Skeletal muscle tissue (tissue), 3 donors: ENCODE measurements at regions not wholly inside any gene's neighbourhood (a gene's known extent, or its start where the extent isn't known, plus 50 kb on each side); places are given as distances from the start of the nearest gene placed in this dataset.

Experiments
- H3K27ac ChIP-seq: one replicate; pipeline ENCODE4 v1.7.0; 2013; ENCODE audit warnings: mild to moderate bottlenecking, low read depth, low read length, inconsistent platforms
- H3K27me3 ChIP-seq, 3 donors: one replicate each; pipeline ENCODE4 v1.7.0; 2013; ENCODE audit warnings: low read length in 3 of 3; ENCODE audit not compliant: control insufficient read depth in 3 of 3, insufficient read depth in 3 of 3
- H3K36me3 ChIP-seq, 3 donors: one replicate each; pipeline ENCODE4 v1.7.0; 2013; ENCODE audit warnings: low read length in 3 of 3; ENCODE audit not compliant: control insufficient read depth in 3 of 3, insufficient read depth in 3 of 3
- H3K4me1 ChIP-seq, 3 donors: one replicate each; pipeline ENCODE4 v1.7.0; 2013; ENCODE audit warnings: low read length in 3 of 3, mild to moderate bottlenecking in 3 of 3; ENCODE audit not compliant: control insufficient read depth in 3 of 3, insufficient read depth in 3 of 3
- H3K4me3 ChIP-seq, 3 donors: one replicate each; pipeline ENCODE4 v1.7.0; 2013; ENCODE audit warnings: low read length in 3 of 3
- H3K9ac ChIP-seq, 3 donors: one replicate each; pipeline ENCODE4 v1.7.0; 2013; ENCODE audit warnings: low read length in 3 of 3, mild to moderate bottlenecking in 3 of 3, moderate library complexity in 2 of 3, low read depth in 1 of 3
- H3K9me3 ChIP-seq, 3 donors: one replicate each; pipeline ENCODE4 v1.7.0; 2013; ENCODE audit warnings: low read length in 3 of 3; ENCODE audit not compliant: control insufficient read depth in 3 of 3
- donor health status: Osteomylitis.

DNA sequence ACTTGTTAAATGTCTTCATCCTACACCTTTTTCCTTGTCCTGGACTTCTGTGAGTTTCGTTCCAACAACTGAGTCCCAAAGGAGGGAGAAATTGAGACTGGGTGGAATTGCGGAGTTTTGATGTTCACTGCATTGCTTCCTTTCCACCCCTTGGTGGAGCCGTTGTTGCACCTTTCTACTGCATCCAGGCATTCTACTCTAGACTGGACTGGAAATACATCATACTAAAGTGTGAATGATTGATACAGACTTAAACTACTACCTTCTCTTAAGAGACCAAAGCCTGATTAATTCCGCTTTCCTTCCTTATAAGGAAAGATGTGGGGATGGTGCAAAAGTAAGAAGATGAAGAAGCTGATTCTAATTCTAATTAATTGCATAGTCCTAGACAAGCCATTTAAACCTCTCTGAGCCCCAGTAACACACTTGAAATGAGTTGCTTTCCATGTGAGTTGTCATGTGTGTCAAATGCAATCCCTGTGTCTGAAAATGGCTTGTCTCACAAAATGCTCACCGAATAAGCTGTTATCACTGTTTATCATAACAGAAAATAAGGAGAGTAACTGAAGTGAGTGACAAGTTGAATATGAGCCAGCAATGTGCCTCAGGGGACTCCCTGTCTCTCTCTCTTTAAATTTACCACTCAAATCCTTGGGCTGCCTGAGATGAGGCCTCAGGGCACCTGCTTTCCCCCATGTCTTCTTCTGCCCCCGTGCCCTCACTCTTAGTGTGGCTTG is 338.3 kb upstream of the CHD6 start:
- no peaks in the 10 kb centered on the region for H3K9me3 ChIP-seq
- H3K4me1 ChIP-seq = no peaks in the 10 kb centered on the region
- no peak overlapping the region for H3K27ac ChIP-seq
- no peak overlapping the region for H3K4me3 ChIP-seq
- H3K9ac ChIP-seq = no peak overlapping the region
- peaks cover 0 to 5% (median 0%) of the 10 kb centered on the region in 3 donors for H3K27me3 ChIP-seq
- no peaks in the 10 kb centered on the region for H3K36me3 ChIP-seq

GRCh38 chr20:41952166-41952565 is 334.0 kb upstream of the CHD6 start:
- H3K27me3 ChIP-seq = no peaks in the 10 kb centered on the region
- no peak overlapping the region for H3K9ac ChIP-seq
- no peak overlapping the region for H3K4me3 ChIP-seq
- H3K27ac ChIP-seq = no peak overlapping the region
- H3K36me3 ChIP-seq = no peaks in the 10 kb centered on the region
- no peaks in the 10 kb centered on the region for H3K9me3 ChIP-seq
- H3K4me1 ChIP-seq = no peaks in the 10 kb centered on the region

DNA sequence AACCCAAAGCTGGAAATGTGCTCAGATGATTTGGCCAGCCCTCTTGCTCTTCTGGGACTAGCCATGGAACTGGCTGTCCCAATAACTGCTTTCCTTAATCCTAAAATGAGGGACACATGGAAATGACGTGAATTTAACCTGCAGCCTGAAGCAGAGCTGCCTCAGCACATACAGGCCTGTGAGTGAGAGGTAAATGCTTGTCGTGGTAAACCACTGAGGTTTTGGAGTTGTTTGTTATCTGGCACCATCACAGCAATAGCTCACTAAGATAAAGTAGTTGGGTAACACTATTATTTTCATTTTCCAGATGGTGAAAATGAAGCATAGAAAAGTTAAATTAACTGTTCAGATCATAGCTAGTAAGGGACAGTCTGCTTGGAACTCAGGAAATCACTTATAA is 333.4 kb upstream of the CHD6 start:
- H3K4me1 ChIP-seq = no peaks in the 10 kb centered on the region
- no peaks in the 10 kb centered on the region for H3K27me3 ChIP-seq

GRCh38 chr20:41939659-41940058 is 321.5 kb upstream of the CHD6 start:
- Histone ChIP-seq H3K9me3 (no peaks in the 10 kb centered on the region), H3K4me3 (no peak overlapping the region), H3K27me3 (no peaks in the 10 kb centered on the region), H3K27ac (no peak overlapping the region), H3K9ac (no peak overlapping the region), H3K36me3 (no peaks in the 10 kb centered on the region), H3K4me1 (no peaks in the 10 kb centered on the region)

More for the DNA sequence above, 333.4 kb upstream of the CHD6 start:
- Histone ChIP-seq H3K9ac (no peak overlapping the region), H3K4me3 (no peak overlapping the region), H3K9me3 (no peaks in the 10 kb centered on the region), H3K27ac (no peak overlapping the region), H3K36me3 (no peaks in the 10 kb centered on the region)

GRCh38 chr20:41938353-41938752 is 320.2 kb upstream of the CHD6 start:
- no peak overlapping the region for H3K4me3 ChIP-seq
- H3K9me3 ChIP-seq = no peaks in the 10 kb centered on the region
- H3K9ac ChIP-seq = no peak overlapping the region
- H3K27ac ChIP-seq = no peak overlapping the region
- H3K36me3 ChIP-seq = no peaks in the 10 kb centered on the region
- no peaks in the 10 kb centered on the region for H3K27me3 ChIP-seq
- no peaks in the 10 kb centered on the region for H3K4me1 ChIP-seq

DNA sequence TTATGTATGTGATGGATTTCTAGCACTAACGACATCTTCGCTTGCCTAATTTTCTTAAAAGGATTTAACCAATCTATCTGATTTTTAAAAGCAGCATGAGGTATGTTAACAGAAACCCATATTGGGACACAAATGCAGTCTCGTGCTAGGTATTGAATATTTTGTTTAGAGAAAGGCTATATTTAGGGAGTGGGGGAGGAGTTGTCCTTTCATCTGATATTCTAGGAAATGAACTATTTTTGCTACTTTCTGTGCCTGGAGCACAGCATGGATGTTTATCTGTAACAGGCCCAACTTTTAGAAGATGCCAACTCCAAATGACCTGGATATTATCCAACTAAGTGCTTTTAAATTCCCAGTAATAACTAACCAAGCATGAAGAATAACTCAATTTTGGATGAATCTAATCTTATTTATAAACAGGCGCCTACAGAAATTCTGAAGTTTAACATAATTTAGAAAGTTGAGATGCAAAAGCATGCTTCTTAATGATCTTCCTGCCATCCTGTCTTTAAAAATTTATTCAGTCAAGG is 317.1 kb upstream of the CHD6 start:
- no peak overlapping the region for H3K9ac ChIP-seq
- no peaks in the 10 kb centered on the region for H3K36me3 ChIP-seq
- no peak overlapping the region for H3K4me3 ChIP-seq
- no peaks in the 10 kb centered on the region for H3K27me3 ChIP-seq
- no peaks in the 10 kb centered on the region for H3K9me3 ChIP-seq
- no peaks in the 10 kb centered on the region for H3K4me1 ChIP-seq
- H3K27ac ChIP-seq = no peak overlapping the region

DNA sequence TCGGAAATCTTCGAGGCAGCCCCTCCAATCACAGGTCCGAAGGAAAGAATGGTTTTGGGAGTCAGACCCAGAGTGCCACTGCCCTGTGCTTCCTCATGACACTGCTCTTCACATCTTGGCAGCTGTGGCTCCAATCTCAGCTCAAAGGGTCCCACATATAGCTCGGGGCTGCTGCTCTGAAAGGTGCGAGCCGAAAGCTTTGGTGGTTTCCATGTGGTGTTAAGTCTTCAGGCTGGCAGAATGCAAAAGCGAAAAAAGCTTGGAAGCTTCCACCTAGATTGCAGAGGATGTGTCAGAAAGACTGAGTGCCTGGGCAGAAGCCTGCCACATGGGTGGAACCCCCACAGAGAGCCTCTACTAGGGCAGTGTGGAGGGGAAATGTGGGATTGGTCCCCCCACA is 314.3 kb upstream of the CHD6 start:
- Histone ChIP-seq H3K4me1 (no peaks in the 10 kb centered on the region), H3K27me3 (peaks cover 0 to 6% (median 0%) of the 10 kb centered on the region in 3 donors), H3K36me3 (no peaks in the 10 kb centered on the region), H3K27ac (no peak overlapping the region), H3K9ac (no peak overlapping the region), H3K9me3 (no peaks in the 10 kb centered on the region), H3K4me3 (no peak overlapping the region)

DNA sequence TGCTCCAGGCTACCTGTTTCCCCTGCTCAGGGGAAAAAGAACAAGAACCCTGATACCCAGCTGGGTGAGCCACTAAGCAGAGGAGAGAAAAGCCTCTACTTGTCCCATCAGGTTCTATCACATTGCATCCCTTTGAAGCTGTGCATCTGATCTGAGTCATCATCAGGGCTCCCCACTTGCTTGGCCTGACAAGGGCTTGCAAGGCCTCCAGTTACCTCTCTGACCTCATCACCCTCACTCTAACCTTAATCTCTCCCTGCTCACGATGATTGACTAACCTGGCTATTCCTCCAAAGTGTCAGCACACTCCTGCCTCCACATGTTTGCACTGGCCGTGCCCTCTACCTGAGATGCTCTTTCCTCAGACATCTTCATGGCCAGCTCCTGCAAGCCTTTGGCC is 309.5 kb upstream of the CHD6 start:
- no peaks in the 10 kb centered on the region for H3K9me3 ChIP-seq
- H3K9ac ChIP-seq = no peak overlapping the region
- H3K27ac ChIP-seq = no peak overlapping the region
- H3K4me1 ChIP-seq = no peaks in the 10 kb centered on the region
- peaks cover 0 to 10% (median 0%) of the 10 kb centered on the region in 3 donors for H3K27me3 ChIP-seq
- no peak overlapping the region for H3K4me3 ChIP-seq
- H3K36me3 ChIP-seq = no peaks in the 10 kb centered on the region

DNA sequence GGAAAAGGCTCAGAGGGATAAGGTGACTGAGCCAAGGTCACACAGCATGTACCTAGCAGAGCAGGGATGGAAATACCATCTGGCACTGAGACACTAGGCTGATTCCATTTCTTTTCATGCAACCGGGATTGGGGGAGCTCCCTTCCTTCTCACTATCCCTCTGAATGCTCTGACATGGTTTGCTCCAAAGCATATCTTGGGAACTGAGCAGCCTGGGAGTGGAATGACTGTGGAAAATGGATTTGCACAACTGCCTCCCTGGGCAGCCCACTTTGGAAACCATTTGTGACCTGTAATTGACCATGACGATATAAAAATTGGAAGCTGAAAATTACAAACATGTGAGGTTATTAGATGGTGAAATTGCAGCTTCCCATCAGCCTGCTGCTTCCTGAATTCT is 309.0 kb upstream of the CHD6 start:
- Histone ChIP-seq H3K4me1 (no peaks in the 10 kb centered on the region), H3K9ac (no peak overlapping the region), H3K36me3 (no peaks in the 10 kb centered on the region), H3K27ac (no peak overlapping the region), H3K4me3 (no peak overlapping the region), H3K27me3 (peaks cover 0 to 10% (median 0%) of the 10 kb centered on the region in 3 donors), H3K9me3 (no peaks in the 10 kb centered on the region)

GRCh38 chr20:41925476-41925875 is 307.3 kb upstream of the CHD6 start:
- Histone ChIP-seq H3K4me1 (no peaks in the 10 kb centered on the region), H3K27ac (no peak overlapping the region), H3K9me3 (no peaks in the 10 kb centered on the region), H3K9ac (no peak overlapping the region), H3K4me3 (no peak overlapping the region), H3K36me3 (no peaks in the 10 kb centered on the region), H3K27me3 (peaks cover 0 to 10% (median 0%) of the 10 kb centered on the region in 3 donors)
